CD4-positive, CD25-positive, alpha-beta regulatory T cell (primary cell): ENCODE measurements at regions not wholly inside any gene's neighbourhood (a gene's known extent, or its start where the extent isn't known, plus 50 kb on each side); places are given as distances from the start of the nearest gene placed in this dataset.

Experiments
- ATAC-seq, 2 donors: fragments of 150-1000 bp; cut with Tn5 transposase; one replicate each; pipeline ENCODE4 v1.10.0; 2021; ENCODE audit warnings: low read depth in 2 of 2, moderate number of reproducible peaks in 2 of 2, moderate library complexity in 1 of 2
- DNase-seq, 3 donors: peaks; one replicate each; pipeline versions ENCODE4 v3.0.0 to v3.0.0-alpha.2; 2012 to 2022; ENCODE audit warnings: mixed read lengths in 1 of 3
- H3K27ac ChIP-seq: one replicate; pipeline ENCODE4 v1.7.0; 2013; ENCODE audit warnings: mild to moderate bottlenecking, low read length; ENCODE audit not compliant: insufficient read depth, poor library complexity, severe bottlenecking
- H3K27me3 ChIP-seq: one replicate; pipeline ENCODE4 v1.7.0; 2013; ENCODE audit warnings: low read length; ENCODE audit not compliant: control insufficient read depth, insufficient read depth
- H3K36me3 ChIP-seq: one replicate; pipeline ENCODE4 v1.7.0; 2013; ENCODE audit warnings: mild to moderate bottlenecking, low read length, moderate library complexity; ENCODE audit not compliant: control insufficient read depth, insufficient read depth
- H3K4me1 ChIP-seq: 2 replicates; pipeline ENCODE4 v1.7.0; 2013; ENCODE audit warnings: mild to moderate bottlenecking, low read length; ENCODE audit not compliant: insufficient read depth, control insufficient read depth, poor library complexity, severe bottlenecking
- H3K4me3 ChIP-seq: one replicate; pipeline ENCODE4 v1.7.0; 2013; ENCODE audit warnings: low read depth, mild to moderate bottlenecking, low read length, moderate library complexity
- H3K9me3 ChIP-seq, 2 experiments: 1 replicate in 1 of 2; 2 replicates in 1 of 2; pipeline ENCODE4 v1.7.0; 2013; ENCODE audit warnings: low read length in 2 of 2, mild to moderate bottlenecking in 1 of 2, moderate library complexity in 1 of 2; ENCODE audit not compliant: control insufficient read depth in 2 of 2
- H3K27ac Mint-ChIP-seq, 3 donors: one replicate each; pipeline ENCODE4 v1.8.0; 2020 to 2022; ENCODE audit warnings: mild to moderate bottlenecking in 3 of 3, mixed read lengths in 3 of 3, moderate library complexity in 2 of 3
- H3K27me3 Mint-ChIP-seq: one replicate; pipeline ENCODE4 v1.8.0; 2022; ENCODE audit warnings: mild to moderate bottlenecking, mixed read lengths
- H3K36me3 Mint-ChIP-seq: one replicate; pipeline ENCODE4 v1.8.0; 2020; ENCODE audit warnings: mixed read lengths
- H3K4me1 Mint-ChIP-seq, 4 donors: one replicate each; pipeline ENCODE4 v1.8.0; 2020 to 2022; ENCODE audit warnings: mixed read lengths in 4 of 4, mild to moderate bottlenecking in 1 of 4
- H3K4me3 Mint-ChIP-seq, 4 donors: one replicate each; pipeline ENCODE4 v1.8.0; 2020 to 2022; ENCODE audit warnings: mild to moderate bottlenecking in 4 of 4, mixed read lengths in 4 of 4, moderate library complexity in 3 of 4
- H3K9me3 Mint-ChIP-seq, 7 donors: one replicate each; pipeline ENCODE4 v1.8.0; 2020 to 2022; ENCODE audit warnings: mixed read lengths in 7 of 7, mild to moderate bottlenecking in 3 of 7, moderate library complexity in 2 of 7

GRCh38 chr15:98431171-98431570 lies 217.2 kb upstream of the IGF1R start:
- Histone ChIP-seq H3K9me3 (no peaks in the 10 kb centered on the region), H3K4me3 (no peak overlapping the region), H3K4me1 (no peaks in the 10 kb centered on the region), H3K27ac (no peak overlapping the region), H3K36me3 (no peaks in the 10 kb centered on the region), H3K27me3 (peaks cover 2% of the 10 kb centered on the region)
- Mint-ChIP-seq H3K4me1 (peaks cover 0 to 14% (median 3%) of the 10 kb centered on the region in 4 donors), H3K27me3 (peaks cover 26% of the 10 kb centered on the region), H3K9me3 (peaks cover 0 to 1% (median 0%) of the 10 kb centered on the region in 7 donors), H3K27ac (no peak overlapping the region), H3K4me3 (no peak overlapping the region), H3K36me3 (no peaks in the 10 kb centered on the region)
- ATAC-seq (no peak), DNase-seq (no peak)

GRCh38 chr15:98433346-98433745 lies 215.0 kb upstream of the IGF1R start:
- H3K27me3 Mint-ChIP-seq = peaks cover 17% of the 10 kb centered on the region
- H3K4me3 ChIP-seq = no peak overlapping the region

GRCh38 chr15:98433856-98434255 lies 214.5 kb upstream of the IGF1R start:
- ATAC-seq (no peak), DNase-seq (no peak)
- Mint-ChIP-seq H3K27ac (no peak overlapping the region), H3K9me3 (peaks cover 0 to 1% (median 0%) of the 10 kb centered on the region in 7 donors), H3K27me3 (peaks cover 13% of the 10 kb centered on the region), H3K4me3 (no peak overlapping the region), H3K4me1 (peaks cover 0 to 5% (median 0%) of the 10 kb centered on the region in 4 donors), H3K36me3 (no peaks in the 10 kb centered on the region)
- Histone ChIP-seq H3K9me3 (no peaks in the 10 kb centered on the region), H3K27ac (no peak overlapping the region), H3K4me3 (no peak overlapping the region), H3K36me3 (no peaks in the 10 kb centered on the region), H3K4me1 (no peaks in the 10 kb centered on the region), H3K27me3 (peaks cover 2% of the 10 kb centered on the region)

More at GRCh38 chr15:98433346-98433745, 215.0 kb upstream of the IGF1R start:
- Mint-ChIP-seq H3K27ac (no peak overlapping the region), H3K4me3 (no peak overlapping the region), H3K36me3 (no peaks in the 10 kb centered on the region), H3K4me1 (peaks cover 0 to 10% (median 0%) of the 10 kb centered on the region in 4 donors), H3K9me3 (peaks cover 0 to 1% (median 0%) of the 10 kb centered on the region in 7 donors)
- no peaks in the 10 kb centered on the region for H3K4me1 ChIP-seq
- H3K9me3 ChIP-seq = no peaks in the 10 kb centered on the region
- ATAC-seq = no peak
- peaks cover 2% of the 10 kb centered on the region for H3K27me3 ChIP-seq
- DNase-seq = no peak
- no peaks in the 10 kb centered on the region for H3K36me3 ChIP-seq
- H3K27ac ChIP-seq = no peak overlapping the region

GRCh38 chr15:98437752-98438151 lies 210.6 kb upstream of the IGF1R start:
- H3K4me1 Mint-ChIP-seq = no peaks in the 10 kb centered on the region
- H3K4me3 Mint-ChIP-seq = no peak overlapping the region
- H3K36me3 ChIP-seq = no peaks in the 10 kb centered on the region
- no peak for DNase-seq
- H3K27me3 Mint-ChIP-seq = no peaks in the 10 kb centered on the region
- no peaks in the 10 kb centered on the region for H3K4me1 ChIP-seq
- no peak overlapping the region for H3K27ac ChIP-seq
- no peaks in the 10 kb centered on the region for H3K27me3 ChIP-seq
- peaks cover 0 to 1% (median 0%) of the 10 kb centered on the region in 7 donors for H3K9me3 Mint-ChIP-seq
- no peak for ATAC-seq
- H3K36me3 Mint-ChIP-seq = no peaks in the 10 kb centered on the region
- no peaks in the 10 kb centered on the region for H3K9me3 ChIP-seq
- no peak overlapping the region for H3K27ac Mint-ChIP-seq
- no peak overlapping the region for H3K4me3 ChIP-seq

GRCh38 chr15:98438326-98438725 lies 210.0 kb upstream of the IGF1R start:
- H3K4me1 ChIP-seq = no peaks in the 10 kb centered on the region
- no peak overlapping the region for H3K4me3 ChIP-seq
- Mint-ChIP-seq H3K36me3 (no peaks in the 10 kb centered on the region), H3K9me3 (peaks cover 0 to 1% (median 0%) of the 10 kb centered on the region in 7 donors), H3K27me3 (no peaks in the 10 kb centered on the region), H3K4me1 (no peaks in the 10 kb centered on the region), H3K27ac (no peak overlapping the region), H3K4me3 (no peak overlapping the region)
- H3K36me3 ChIP-seq = no peaks in the 10 kb centered on the region
- H3K27me3 ChIP-seq = no peaks in the 10 kb centered on the region
- no peaks in the 10 kb centered on the region for H3K9me3 ChIP-seq
- no peak overlapping the region for H3K27ac ChIP-seq
- ATAC-seq = no peak
- DNase-seq = no peak

GRCh38 chr15:98438907-98439306 lies 209.4 kb upstream of the IGF1R start:
- H3K4me1 Mint-ChIP-seq = no peaks in the 10 kb centered on the region
- H3K27ac Mint-ChIP-seq = no peak overlapping the region
- no peak overlapping the region for H3K4me3 ChIP-seq
- no peak overlapping the region for H3K27ac ChIP-seq
- H3K36me3 Mint-ChIP-seq = no peaks in the 10 kb centered on the region
- DNase-seq (no peak), ATAC-seq (no peak)
- no peaks in the 10 kb centered on the region for H3K4me1 ChIP-seq
- no peaks in the 10 kb centered on the region for H3K27me3 ChIP-seq
- H3K27me3 Mint-ChIP-seq = no peaks in the 10 kb centered on the region
- no peaks in the 10 kb centered on the region for H3K9me3 ChIP-seq
- H3K4me3 Mint-ChIP-seq = no peak overlapping the region
- H3K9me3 Mint-ChIP-seq = peaks cover 0 to 1% (median 0%) of the 10 kb centered on the region in 7 donors
- H3K36me3 ChIP-seq = no peaks in the 10 kb centered on the region

GRCh38 chr15:98439523-98439942 lies 208.8 kb upstream of the IGF1R start:
- Mint-ChIP-seq H3K9me3 (peaks cover 0 to 1% (median 0%) of the 10 kb centered on the region in 7 donors), H3K27me3 (no peaks in the 10 kb centered on the region), H3K27ac (no peak overlapping the region), H3K36me3 (no peaks in the 10 kb centered on the region), H3K4me3 (no peak overlapping the region), H3K4me1 (no peaks in the 10 kb centered on the region)
- Histone ChIP-seq H3K27me3 (no peaks in the 10 kb centered on the region), H3K4me3 (no peak overlapping the region), H3K27ac (no peak overlapping the region), H3K36me3 (no peaks in the 10 kb centered on the region), H3K4me1 (no peaks in the 10 kb centered on the region), H3K9me3 (no peaks in the 10 kb centered on the region)
- DNase-seq (no peak), ATAC-seq (no peak)

GRCh38 chr15:98440917-98441316 lies 207.4 kb upstream of the IGF1R start:
- no peaks in the 10 kb centered on the region for H3K36me3 ChIP-seq
- H3K4me1 ChIP-seq = no peaks in the 10 kb centered on the region
- no peaks in the 10 kb centered on the region for H3K9me3 ChIP-seq
- Mint-ChIP-seq H3K9me3 (no peaks in the 10 kb centered on the region), H3K27me3 (no peaks in the 10 kb centered on the region), H3K27ac (no peak overlapping the region), H3K4me1 (no peaks in the 10 kb centered on the region), H3K4me3 (no peak overlapping the region), H3K36me3 (no peaks in the 10 kb centered on the region)
- H3K27ac ChIP-seq = no peak overlapping the region
- ATAC-seq (no peak), DNase-seq (no peak)
- no peaks in the 10 kb centered on the region for H3K27me3 ChIP-seq
- no peak overlapping the region for H3K4me3 ChIP-seq
